SK-MEL-5 (cell line): ENCODE measurements at regions not wholly inside any gene's neighbourhood (a gene's known extent, or its start where the extent isn't known, plus 50 kb on each side); places are given as distances from the start of the nearest gene placed in this dataset.

ENCODE experiments used
- DNase-seq: peaks from one replicate; pipeline ENCODE4 v3.0.0-alpha.2; 2016; ENCODE audit warnings: low read depth, low spot score
- in situ Hi-C: cut with HindIII; loops from 2 replicates; pipeline ENCODE4 v1.10.0; 2016; ENCODE audit warnings: low sequenced_read_pairs, high pct_unique_total_duplicates, low pct_unique_long_range_greater_than_20kb

GRCh38 chr20:7250337-7250736 is 482.9 kb downstream of the BMP2 start:
- in situ Hi-C loops = no loop called here
- DNase-seq = no peak

DNA sequence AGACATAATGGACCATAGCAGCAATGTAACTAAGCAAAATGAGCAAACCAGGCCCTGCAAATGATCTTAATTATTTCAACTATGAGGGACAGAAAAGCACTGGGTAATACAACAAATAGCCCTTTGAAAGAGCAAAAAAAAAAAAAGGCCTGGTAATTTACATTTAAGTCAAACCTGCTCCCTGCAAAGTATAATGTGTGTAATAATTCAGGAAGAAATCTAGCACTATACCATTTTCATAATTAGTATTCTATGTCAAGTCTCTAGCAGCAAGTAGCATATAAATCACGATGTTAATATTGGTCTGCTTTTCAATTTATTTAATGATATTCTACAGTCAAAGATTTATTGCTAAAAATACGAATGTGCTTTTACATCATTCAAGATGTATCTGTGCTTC is 489.6 kb downstream of the BMP2 start:
- DNase-seq = no peak
- in situ Hi-C loops = no loop called here

GRCh38 chr20:7257692-7258466 is 490.4 kb downstream of the BMP2 start:
- no peak for DNase-seq
- in situ Hi-C loops = no loop called here

- in situ Hi-C loops = no loop called here
Observed at GRCh38 chr20:7262803-7263202, 495.3 kb downstream of the BMP2 start.

GRCh38 chr20:7264137-7264536 is 496.7 kb downstream of the BMP2 start:
- no peak for DNase-seq
- in situ Hi-C loops = no loop called here

More at GRCh38 chr20:7262803-7263202, 495.3 kb downstream of the BMP2 start:
- no peak for DNase-seq

GRCh38 chr20:7269452-7269851 is 502.0 kb downstream of the BMP2 start:
- in situ Hi-C loops = no loop called here
- no peak for DNase-seq

- in situ Hi-C loops = no loop called here
- peak; percentile 52 for DNase-seq
Observed at GRCh38 chr20:7272512-7272911, 505.0 kb downstream of the BMP2 start.

- DNase-seq = no peak
- in situ Hi-C loops = no loop called here
Observed at GRCh38 chr20:7274870-7275269, 507.4 kb downstream of the BMP2 start.

GRCh38 chr20:7275645-7276237 is 508.3 kb downstream of the BMP2 start:
- in situ Hi-C loops = no loop called here

DNA sequence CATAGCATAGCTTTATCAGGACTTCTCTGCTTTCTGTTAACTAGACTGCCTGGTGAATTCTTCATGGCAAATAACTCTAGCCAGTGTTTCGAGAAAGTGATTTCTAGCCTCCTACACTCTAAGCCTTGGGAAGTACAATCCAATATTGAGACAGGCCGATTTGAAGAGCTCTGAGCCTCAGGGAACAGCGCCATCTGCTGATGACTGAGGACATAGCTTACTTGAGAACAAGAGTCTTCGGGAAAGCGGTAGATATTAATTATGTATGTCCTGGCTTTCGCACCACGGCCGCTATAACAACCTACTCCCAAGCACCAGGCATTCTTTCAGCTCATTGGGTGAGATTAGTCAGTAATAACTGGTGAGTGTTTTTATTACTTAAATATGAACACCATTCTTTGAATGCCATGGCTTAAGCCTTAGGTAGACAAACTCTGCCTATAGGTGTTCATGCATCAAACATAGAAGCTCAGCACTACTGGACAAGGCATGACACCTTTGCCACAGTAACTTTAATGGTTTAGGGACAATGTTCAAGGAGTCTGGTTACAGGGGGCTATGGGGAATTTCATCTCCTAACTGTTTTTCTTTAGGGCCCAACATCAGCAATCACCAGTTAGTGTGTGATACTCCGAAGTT is 518.6 kb downstream of the BMP2 start:
- peak; percentile 92 for DNase-seq
- in situ Hi-C loops = no loop called here

More at GRCh38 chr20:7275645-7276237, 508.3 kb downstream of the BMP2 start:
- DNase-seq = no peak

DNA sequence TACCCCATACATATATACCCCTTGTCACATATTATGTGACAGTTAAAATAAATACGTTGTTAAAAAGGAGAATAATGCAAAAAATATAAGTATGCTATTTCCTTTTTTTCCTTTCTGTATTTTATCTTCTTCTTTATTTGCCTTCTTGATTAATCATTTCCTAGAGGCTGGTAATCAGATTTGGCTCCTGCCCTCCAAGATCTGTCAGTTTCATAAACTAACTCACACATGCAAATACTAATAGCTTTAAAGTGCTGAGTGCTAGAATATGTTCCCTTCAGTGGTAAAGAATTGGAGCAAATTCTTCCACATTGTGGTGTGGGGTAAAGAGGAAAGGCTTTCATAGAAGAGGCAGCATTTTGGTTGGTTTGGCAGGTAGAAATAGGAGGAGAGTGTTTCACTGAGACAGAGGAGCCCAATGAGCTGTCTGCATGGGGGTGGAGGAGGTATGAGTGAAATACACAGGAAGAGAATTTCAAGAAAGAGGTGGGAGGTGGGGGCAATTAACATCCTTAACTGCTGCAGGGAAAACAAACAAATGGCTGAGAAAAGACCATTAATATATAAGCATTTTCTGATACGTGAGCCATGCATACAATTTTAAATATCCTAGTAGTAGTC is 523.9 kb downstream of the BMP2 start:
- no peak for DNase-seq
- in situ Hi-C loops = no loop called here

- DNase-seq = no peak
- in situ Hi-C loops = no loop called here
Observed at GRCh38 chr20:7291946-7292345, 524.5 kb downstream of the BMP2 start.

DNA sequence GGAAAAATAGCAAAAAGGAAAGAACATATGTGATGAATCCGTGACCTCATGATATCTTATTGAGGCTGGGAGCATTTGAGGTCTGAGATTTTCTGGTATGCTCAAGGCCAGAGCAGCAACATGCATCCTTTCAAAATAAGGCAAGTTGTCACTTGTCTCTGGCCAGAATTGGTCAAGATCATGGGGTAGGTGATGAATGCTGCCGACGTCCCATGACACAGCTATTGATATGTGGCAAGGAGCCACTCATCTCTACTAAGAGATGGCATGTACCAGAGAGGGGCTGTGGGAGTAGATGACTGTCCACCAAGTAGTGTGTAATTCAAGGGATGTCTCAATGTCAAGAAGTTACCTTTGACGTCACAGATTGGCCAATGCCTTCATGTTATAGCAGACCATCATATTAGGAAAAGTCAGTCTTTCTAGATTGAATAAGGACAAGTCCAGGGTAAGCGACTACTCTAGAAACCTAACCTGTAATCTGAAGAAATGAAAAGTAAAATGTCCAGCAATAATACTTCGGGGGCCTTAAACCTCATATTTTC is 527.4 kb downstream of the BMP2 start:
- no peak for DNase-seq
- in situ Hi-C loops = no loop called here

DNA sequence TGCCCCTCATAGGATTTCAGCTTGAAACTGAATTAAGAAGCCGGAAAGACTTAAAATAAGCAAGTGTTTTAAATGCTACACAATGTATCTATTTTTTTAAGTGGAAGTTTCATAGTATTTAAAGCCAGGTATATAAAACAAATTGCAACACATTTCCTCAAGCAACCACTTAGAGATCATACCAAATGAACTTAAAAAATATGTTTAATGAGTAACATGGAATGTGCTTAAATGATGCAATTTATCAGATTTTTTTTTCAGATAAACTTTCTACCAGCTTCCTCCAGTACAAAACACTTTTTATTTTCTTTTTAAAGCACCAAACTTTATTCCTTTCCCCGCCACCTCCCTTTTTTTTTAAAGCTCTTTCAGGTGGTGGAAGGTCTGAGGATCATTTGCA is 534.3 kb downstream of the BMP2 start:
- no peak for DNase-seq
- in situ Hi-C loops = no loop called here

DNA sequence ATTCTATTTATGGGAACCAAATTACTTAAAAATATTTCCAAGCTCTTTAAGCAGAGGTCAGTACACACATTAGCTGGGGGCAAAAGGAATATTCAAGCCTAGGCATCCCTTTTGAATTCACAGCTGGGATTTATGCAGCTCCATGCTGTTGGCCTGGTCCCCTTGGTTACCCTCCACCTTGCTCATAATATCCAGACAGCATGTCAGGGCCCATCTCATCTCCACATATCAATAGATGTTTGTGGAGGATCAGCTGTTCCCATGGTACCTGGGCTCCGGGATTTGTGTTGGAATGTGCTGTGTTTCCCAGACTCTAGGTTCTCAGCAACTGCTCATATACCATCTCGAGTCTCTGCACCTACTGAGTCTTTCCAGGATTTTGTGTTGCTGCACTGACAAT is 534.8 kb downstream of the BMP2 start:
- in situ Hi-C loops = no loop called here
- DNase-seq = no peak

DNA sequence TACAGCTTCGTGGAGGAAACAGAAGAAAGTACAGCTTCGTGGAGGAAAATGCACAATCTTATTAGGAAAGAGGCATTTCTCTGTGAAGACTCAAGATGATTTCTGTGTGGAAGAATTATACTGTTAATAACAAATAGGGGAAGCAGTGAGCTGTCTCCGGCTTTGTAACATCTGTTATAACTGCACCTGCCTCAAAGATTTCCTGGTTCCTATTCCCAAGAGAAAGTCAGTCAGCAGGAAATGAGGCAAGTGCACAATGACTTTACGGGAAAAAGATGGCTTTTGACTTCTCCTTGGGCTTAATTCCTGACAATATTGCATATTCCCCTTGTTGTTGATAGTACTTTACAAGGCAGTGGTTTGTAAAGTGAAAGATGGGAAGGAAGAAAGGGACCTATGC is 538.5 kb downstream of the BMP2 start:
- DNase-seq = no peak
- in situ Hi-C loops = no loop called here

DNA sequence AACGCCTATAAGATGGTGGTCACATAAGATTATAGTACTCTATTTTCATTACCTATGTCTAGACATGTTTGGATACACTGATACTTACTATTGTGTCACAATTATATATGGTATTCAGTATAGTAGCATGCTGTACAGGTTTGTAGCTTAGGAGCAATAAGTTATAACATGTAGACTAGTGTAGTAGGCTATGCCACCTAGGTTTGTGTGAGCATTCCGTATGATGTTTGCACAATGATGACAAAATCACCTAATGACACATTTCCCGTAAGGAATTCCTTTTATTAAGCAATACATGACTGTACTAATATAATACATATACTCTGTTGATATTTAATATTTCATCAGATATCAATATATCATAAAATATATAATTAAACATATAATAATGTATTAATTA is 540.7 kb downstream of the BMP2 start:
- no peak for DNase-seq
- in situ Hi-C loops = no loop called here

DNA sequence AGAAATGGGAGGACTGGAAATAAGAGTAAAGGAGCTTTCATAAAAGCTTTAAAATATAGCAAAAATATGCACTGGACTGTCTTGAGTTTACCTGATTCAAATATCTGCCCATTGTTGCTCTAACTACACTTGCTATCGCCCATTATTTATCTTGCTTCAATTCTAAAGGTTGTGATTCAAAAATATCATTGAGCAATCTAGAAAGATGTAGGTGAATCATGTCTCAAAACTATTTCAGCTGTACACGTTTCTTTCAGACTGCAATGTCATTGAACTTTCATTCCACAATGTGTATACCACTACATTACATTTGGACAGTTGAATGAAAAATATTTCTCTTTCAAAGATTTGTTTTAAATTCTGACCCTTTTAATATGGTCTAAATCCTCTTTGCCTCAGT is 545.6 kb downstream of the BMP2 start:
- in situ Hi-C loops = no loop called here
- no peak for DNase-seq
